B cell (primary cell): ENCODE measurements at regions not wholly inside any gene's neighbourhood (a gene's known extent, or its start where the extent isn't known, plus 50 kb on each side); places are given as distances from the start of the nearest gene placed in this dataset.

Source experiments
- CTCF ChIP-seq: fragments of 200-600 bp; IDR thresholded peaks from one replicate; pipeline ENCODE4 v1.8.0; 2022; ENCODE audit warnings: antibody characterized with exemption, mild to moderate bottlenecking
- EZH2 ChIP-seq: IDR thresholded peaks from 2 replicates; pipeline ENCODE4 v1.6.1; 2012; ENCODE audit warnings: borderline replicate concordance, low read depth, mild to moderate bottlenecking, moderate library complexity, low read length; ENCODE audit not compliant: insufficient read depth, poor library complexity, severe bottlenecking

- TF ChIP-seq EZH2 (no peak), CTCF (no peak)
These were observed 165.4 kb upstream of the TNC start for GRCh38 chr9:115283395-115283794.
